ENCODE measurements at regions not wholly inside any gene's neighbourhood (a gene's known extent, or its start where the extent isn't known, plus 50 kb on each side); places are given as distances from the start of the nearest gene placed in this dataset.

- no TSS peak for BruUV-seq (replicated peaks)
- no peaks in the 10 kb centered on the region for H3K27me3 ChIP-seq (ENCODE audit: control insufficient read depth, insufficient read depth, low read length)
- intact Hi-C loops (cut with micrococcal nuclease; ENCODE audit: unreplicated experiment) = no loop called here
- ChIA-PET POLR2A (no interaction called here), CTCF (no interaction called here)
- DNase-seq (ENCODE audit: low read depth, low spot score) = no peak
- ATAC-seq = no peak
- in situ Hi-C loops (cut with HindIII; ENCODE audit: low pct_unique_long_range_greater_than_20kb, low sequenced_read_pairs) = no loop called here
- TF ChIP-seq TCF7L2 (IDR thresholded peaks at IDR 0.05; ENCODE audit: low read depth, low read length) (no peak), CTCF (IDR thresholded peaks at IDR 0.05) (no peak), POLR2AphosphoS5 (IDR thresholded peaks at IDR 0.05; ENCODE audit: low read depth, low read length) (no peak), REST (IDR thresholded peaks at IDR 0.05; ENCODE audit: insufficient read depth in 1 of 2, low read depth in 2 of 2, low read length in 1 of 2) (no peak), SIN3A (IDR thresholded peaks at IDR 0.05; ENCODE audit: borderline replicate concordance, insufficient read depth, low read depth, low read length) (no peak)
- H3K4me3 ChIP-seq (ENCODE audit: low read depth in 2 of 2, low read length in 2 of 2) = no peak overlapping the region
- no peaks in the 10 kb centered on the region for H3K4me1 ChIP-seq (ENCODE audit: control insufficient read depth, insufficient read depth, low read length)
- H3K36me3 ChIP-seq (ENCODE audit: control insufficient read depth, insufficient read depth, low read length) = no peaks in the 10 kb centered on the region
- H3K9me3 ChIP-seq (ENCODE audit: control insufficient read depth, insufficient read depth, low read depth, low read length) = no peaks in the 10 kb centered on the region
- H3K27ac ChIP-seq (ENCODE audit: low read length) = no peak overlapping the region
These were observed 100.0 kb upstream of the SOX1 start for GRCh38 chr13:111966933-111967332.

DNA sequence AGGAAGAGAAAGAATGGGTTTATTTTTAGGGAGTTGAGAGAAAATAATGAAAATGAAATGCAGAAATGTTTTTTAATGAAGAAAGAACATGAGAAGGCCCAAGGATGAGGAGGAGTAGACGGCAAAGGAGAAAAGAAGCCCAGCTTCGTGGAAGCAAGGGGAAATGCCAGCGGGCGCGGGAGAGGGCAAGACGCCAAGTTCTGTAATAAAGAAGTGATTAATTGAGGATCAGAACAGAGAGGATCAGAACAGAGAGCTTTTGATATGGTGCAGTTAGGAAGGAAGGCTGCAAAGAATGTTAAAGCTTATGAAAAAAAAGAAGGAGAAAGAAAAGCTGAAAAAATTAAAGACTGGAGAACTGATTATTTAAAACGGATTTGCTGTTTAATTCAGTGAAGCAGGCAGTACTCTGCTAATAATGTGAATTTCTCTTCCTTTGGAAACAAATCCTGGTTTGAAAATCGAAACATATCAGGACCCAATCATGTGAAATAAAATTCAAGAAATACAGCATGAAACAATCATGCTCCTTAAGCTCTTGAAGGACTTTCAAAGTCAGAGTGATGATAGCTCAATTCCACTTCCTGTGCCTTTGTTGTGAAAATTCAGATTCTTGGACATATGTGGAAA lies 99.3 kb upstream of the SOX1 start:
- Histone ChIP-seq H3K4me3 (ENCODE audit: low read depth in 2 of 2, low read length in 2 of 2) (no peak overlapping the region), H3K27ac (ENCODE audit: low read length) (no peak overlapping the region), H3K9me3 (ENCODE audit: control insufficient read depth, insufficient read depth, low read depth, low read length) (no peaks in the 10 kb centered on the region), H3K36me3 (ENCODE audit: control insufficient read depth, insufficient read depth, low read length) (no peaks in the 10 kb centered on the region), H3K27me3 (ENCODE audit: control insufficient read depth, insufficient read depth, low read length) (no peaks in the 10 kb centered on the region), H3K4me1 (ENCODE audit: control insufficient read depth, insufficient read depth, low read length) (no peaks in the 10 kb centered on the region)
- POLR2A ChIA-PET = no interaction called here
- CTCF ChIA-PET = no interaction called here
- DNase-seq (ENCODE audit: low read depth, low spot score) (no peak), ATAC-seq (no peak)
- in situ Hi-C loops (cut with HindIII; ENCODE audit: low pct_unique_long_range_greater_than_20kb, low sequenced_read_pairs) (no loop called here), intact Hi-C loops (cut with micrococcal nuclease; ENCODE audit: unreplicated experiment) (no loop called here)
- TF ChIP-seq TCF7L2 (IDR thresholded peaks at IDR 0.05; ENCODE audit: low read depth, low read length) = no peak
- no peak for TF ChIP-seq CTCF (IDR thresholded peaks at IDR 0.05)
- TF ChIP-seq REST (IDR thresholded peaks at IDR 0.05; ENCODE audit: insufficient read depth in 1 of 2, low read depth in 2 of 2, low read length in 1 of 2) = no peak
- BruUV-seq (replicated peaks) = no TSS peak
